Fibroblast of the aortic adventitia (primary cell): ENCODE measurements at regions not wholly inside any gene's neighbourhood (a gene's known extent, or its start where the extent isn't known, plus 50 kb on each side); places are given as distances from the start of the nearest gene placed in this dataset.

ENCODE experiments used
- DNase-seq: peaks from one replicate; pipeline ENCODE4 v3.0.0-alpha.2; 2010; ENCODE audit warnings: low read depth
- H3K4me3 ChIP-seq: 2 replicates; pipeline ENCODE4 v1.5.1; 2011; ENCODE audit warnings: low read depth, mild to moderate bottlenecking, control low read depth, low read length, moderate library complexity
- TF ChIP-seq, protein P1 (sequence below): IDR thresholded peaks from 2 replicates; pipeline ENCODE4 v1.5.1; 2011; ENCODE audit warnings: mild to moderate bottlenecking, low read length, control low read depth, inconsistent platforms; ENCODE audit not compliant: insufficient read depth

DNA sequence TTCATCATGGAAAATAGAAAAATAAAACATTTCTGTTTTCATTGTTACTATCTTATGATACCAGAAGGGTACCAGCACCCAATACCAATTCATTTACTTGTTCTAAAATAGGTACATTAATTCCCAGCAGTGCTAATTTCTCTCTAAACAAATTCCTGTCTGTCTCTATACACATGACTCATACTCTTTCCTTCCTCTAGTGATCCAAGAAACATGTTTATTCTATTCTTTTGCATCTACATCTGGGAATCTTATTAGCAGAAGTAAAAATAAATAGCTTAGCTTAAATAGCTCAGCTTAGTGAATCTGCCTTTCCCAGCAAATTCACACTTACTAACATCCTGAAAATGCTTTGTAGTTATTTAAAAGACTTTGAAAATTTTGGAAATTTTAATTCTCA, 84.5 kb upstream of the MAPRE2 start:
- TF ChIP-seq, protein P1, sequence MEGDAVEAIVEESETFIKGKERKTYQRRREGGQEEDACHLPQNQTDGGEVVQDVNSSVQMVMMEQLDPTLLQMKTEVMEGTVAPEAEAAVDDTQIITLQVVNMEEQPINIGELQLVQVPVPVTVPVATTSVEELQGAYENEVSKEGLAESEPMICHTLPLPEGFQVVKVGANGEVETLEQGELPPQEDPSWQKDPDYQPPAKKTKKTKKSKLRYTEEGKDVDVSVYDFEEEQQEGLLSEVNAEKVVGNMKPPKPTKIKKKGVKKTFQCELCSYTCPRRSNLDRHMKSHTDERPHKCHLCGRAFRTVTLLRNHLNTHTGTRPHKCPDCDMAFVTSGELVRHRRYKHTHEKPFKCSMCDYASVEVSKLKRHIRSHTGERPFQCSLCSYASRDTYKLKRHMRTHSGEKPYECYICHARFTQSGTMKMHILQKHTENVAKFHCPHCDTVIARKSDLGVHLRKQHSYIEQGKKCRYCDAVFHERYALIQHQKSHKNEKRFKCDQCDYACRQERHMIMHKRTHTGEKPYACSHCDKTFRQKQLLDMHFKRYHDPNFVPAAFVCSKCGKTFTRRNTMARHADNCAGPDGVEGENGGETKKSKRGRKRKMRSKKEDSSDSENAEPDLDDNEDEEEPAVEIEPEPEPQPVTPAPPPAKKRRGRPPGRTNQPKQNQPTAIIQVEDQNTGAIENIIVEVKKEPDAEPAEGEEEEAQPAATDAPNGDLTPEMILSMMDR, result no peak

DNA sequence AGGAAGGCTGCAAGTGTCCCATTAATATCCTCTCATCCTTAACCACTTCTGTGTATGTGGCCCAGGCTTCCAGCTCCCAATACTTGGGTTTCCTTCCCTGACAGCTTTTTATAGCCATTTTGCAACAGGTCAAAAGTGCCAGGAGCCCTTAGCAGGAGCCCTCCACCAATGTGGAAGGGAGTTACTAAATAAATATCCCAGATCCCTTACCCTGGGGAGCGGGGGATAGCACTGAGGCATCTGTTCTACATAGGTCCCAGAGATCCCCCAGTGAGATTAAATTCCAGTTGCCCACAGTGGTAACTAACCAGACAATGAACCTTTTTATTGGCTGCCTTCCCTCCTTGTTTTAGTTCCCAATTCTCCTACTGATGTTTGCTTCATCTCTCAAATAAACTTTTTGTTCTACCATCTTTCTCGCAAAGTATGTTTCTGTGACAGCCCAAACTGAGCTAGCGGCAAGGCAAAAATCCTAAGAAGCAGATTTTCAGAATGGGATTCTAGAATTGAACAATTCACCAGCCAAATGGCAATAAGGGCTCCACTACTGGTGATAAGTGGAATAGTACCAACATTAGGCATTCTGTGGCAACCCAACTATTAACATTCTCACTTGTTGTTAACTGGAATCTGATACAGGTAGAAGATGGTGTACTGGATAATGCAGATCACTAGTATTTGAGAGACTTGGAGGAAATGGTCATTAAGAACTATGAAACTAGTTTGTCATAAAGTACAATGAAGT, 83.9 kb upstream of the MAPRE2 start:
- no peak for DNase-seq
- H3K4me3 ChIP-seq, result no peak overlapping the region
- TF ChIP-seq, protein P1, result no peak

More for the DNA sequence above, 84.5 kb upstream of the MAPRE2 start:
- no peak overlapping the region for H3K4me3 ChIP-seq
- no peak for DNase-seq

DNA sequence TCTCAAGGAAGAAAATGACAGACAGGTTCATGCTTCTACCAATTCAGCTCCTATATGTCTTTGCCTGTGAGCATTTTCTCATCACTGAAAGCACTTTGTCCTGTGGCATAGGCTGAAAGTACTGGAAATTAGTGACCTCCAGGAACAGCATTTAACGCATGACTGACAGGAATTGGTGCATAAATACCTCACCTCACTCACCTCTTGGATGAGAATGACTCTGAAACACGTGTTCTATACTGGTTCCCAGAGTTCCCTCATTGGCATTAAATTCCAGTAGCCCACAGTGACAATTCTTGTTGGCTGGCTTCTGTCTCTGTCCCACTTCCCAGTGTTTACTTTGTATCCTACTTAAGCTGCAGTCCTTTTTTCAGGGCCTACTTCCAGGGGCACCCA, 83.4 kb upstream of the MAPRE2 start:
- no peak for DNase-seq
- H3K4me3 ChIP-seq, result no peak overlapping the region
- TF ChIP-seq, protein P1, result no peak

DNA sequence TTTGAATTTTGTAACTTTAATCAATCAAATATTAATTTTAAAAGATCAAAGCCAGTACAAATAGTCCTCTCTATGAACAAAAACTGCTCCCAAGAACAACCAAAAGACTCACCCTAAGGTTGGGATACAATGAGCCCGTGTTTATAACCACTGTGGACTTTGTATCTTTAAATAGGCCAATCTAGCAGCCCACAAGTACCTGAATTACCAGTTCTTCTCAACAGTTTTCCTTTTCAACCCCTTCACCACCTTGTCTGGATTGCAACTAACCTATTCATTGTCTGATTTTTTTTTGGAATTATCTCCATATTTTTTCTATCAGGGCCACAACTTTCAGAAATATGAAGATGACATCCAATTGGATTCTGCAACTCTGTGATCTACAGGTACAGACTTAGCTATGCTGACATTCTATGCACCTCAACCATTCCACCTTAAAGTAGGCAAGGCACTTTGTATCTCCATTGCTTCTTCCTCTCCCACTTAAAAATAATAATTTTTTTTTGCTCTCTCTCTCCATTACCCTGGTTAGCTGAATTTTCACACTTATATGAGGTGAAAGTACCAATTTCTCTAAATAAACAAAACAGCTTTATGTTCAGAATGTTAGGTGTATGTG, 81.9 kb upstream of the MAPRE2 start:
- TF ChIP-seq, protein P1, result no peak
- no peak for DNase-seq
- H3K4me3 ChIP-seq, result no peak overlapping the region

DNA sequence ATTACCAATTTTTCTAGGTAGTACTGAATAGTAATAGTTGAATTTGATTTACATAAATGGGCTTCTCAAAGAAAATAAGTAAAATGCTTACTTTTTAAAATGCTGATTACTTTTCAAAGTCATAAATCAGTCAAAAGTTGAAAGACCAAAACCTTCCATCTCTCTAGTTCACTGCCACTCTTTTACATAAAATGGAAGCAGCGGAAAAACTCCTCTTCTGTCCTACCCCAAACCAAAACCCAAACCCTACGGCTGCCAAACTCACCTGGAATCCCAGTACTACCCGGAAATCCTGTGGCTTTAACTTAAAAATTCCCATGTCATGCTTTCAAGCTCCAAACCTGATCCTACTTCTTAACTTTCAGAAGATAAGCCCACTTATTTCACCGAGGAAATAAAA, 81.2 kb upstream of the MAPRE2 start:
- H3K4me3 ChIP-seq, result no peak overlapping the region
- TF ChIP-seq, protein P1, result no peak
- DNase-seq, result no peak

DNA sequence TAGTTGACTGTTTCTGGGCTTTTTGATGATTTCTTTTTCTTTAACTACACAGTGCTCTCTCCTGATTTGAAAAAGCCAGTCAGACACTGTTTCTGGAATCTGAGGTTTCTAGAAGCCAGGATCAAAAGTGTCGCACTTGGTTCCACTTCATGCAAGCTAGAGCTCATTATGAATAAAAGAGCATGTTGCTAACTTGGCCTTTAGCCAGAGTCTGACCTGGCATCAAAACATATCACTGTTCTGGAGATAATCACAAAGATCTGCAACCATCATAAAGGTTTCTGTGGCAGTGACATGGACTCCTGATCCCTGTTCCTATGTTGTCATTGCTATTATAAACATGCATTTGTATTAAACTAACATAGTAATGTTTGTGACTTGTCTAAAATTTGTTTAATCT, 76.1 kb upstream of the MAPRE2 start:
- H3K4me3 ChIP-seq, result no peak overlapping the region
- TF ChIP-seq, protein P1, result no peak
- no peak for DNase-seq
